MV-4-11 (cell line): ENCODE measurements at regions not wholly inside any gene's neighbourhood (a gene's known extent, or its start where the extent isn't known, plus 50 kb on each side); places are given as distances from the start of the nearest gene placed in this dataset.
"Not testable (repeated sequence)": the region's sequence is repeated elsewhere in the genome, so short reads cannot be mapped to it uniquely, and the experiment has no call there.

Experiments used
- DNase-seq: peaks from one replicate; lab custom pipeline; 2025; lab: John Stamatoyannopoulos, UW

- DNase-seq, result no peak
Measured at GRCh38 chr10:30170814-30171213, 111.4 kb upstream of the JCAD start.

GRCh38 chr10:30170146-30170545 lies 110.8 kb upstream of the JCAD start:
- DNase-seq, result no peak

GRCh38 chr10:30169342-30169741 lies 110.0 kb upstream of the JCAD start:
- peak; percentile 77 for DNase-seq

- no peak for DNase-seq
Measured at GRCh38 chr10:30166929-30167328, 107.5 kb upstream of the JCAD start.

- DNase-seq, result not testable (repeated sequence)
Measured at GRCh38 chr10:30163410-30163809, 104.0 kb upstream of the JCAD start.

- not testable (repeated sequence) for DNase-seq
Measured at GRCh38 chr10:30162796-30163195, 103.4 kb upstream of the JCAD start.

GRCh38 chr10:30160271-30160982 lies 101.0 kb upstream of the JCAD start:
- no peak for DNase-seq

GRCh38 chr10:30159614-30160013 lies 100.2 kb upstream of the JCAD start:
- DNase-seq, result not testable (repeated sequence)

- peak; percentile 83 for DNase-seq
Measured at GRCh38 chr10:30158325-30158960, 99.1 kb upstream of the JCAD start.

- peak; percentile 35 for DNase-seq
Measured at GRCh38 chr10:30155401-30155800, 96.0 kb upstream of the JCAD start.

GRCh38 chr10:30154561-30154960 lies 95.2 kb upstream of the JCAD start:
- peak; percentile 10 for DNase-seq

- DNase-seq, result no peak
Measured at GRCh38 chr10:30154126-30154525, 94.7 kb upstream of the JCAD start.

- DNase-seq, result peak; percentile 91
Measured at GRCh38 chr10:30151581-30152389, 92.4 kb upstream of the JCAD start.

GRCh38 chr10:30141423-30141822 lies 82.0 kb upstream of the JCAD start:
- DNase-seq, result no peak

- no peak for DNase-seq
Measured at GRCh38 chr10:30134171-30134945, 75.0 kb upstream of the JCAD start.

GRCh38 chr10:30133198-30133597 lies 73.8 kb upstream of the JCAD start:
- DNase-seq, result no peak

- DNase-seq, result not testable (repeated sequence)
Measured at GRCh38 chr10:30131369-30131768, 72.0 kb upstream of the JCAD start.

- DNase-seq, result peak; percentile 20
Measured at GRCh38 chr10:30129326-30129725, 69.9 kb upstream of the JCAD start.

GRCh38 chr10:30127120-30127541 lies 67.7 kb upstream of the JCAD start:
- DNase-seq, result no peak

- DNase-seq, result peak; percentile 10
Measured at GRCh38 chr10:30125496-30125895, 66.1 kb upstream of the JCAD start.

GRCh38 chr10:30124704-30125103 lies 65.3 kb upstream of the JCAD start:
- DNase-seq, result no peak

- no peak for DNase-seq
Measured at GRCh38 chr10:30121401-30121800, 62.0 kb upstream of the JCAD start.
